Small intestine (tissue), 7 donors: ENCODE measurements at regions not wholly inside any gene's neighbourhood (a gene's known extent, or its start where the extent isn't known, plus 50 kb on each side); places are given as distances from the start of the nearest gene placed in this dataset.
"Not testable (repeated sequence)": the region's sequence is repeated elsewhere in the genome, so short reads cannot be mapped to it uniquely, and the experiment has no call there.

Source experiments
- DNase-seq, 2 donors: peaks; one replicate each; pipeline versions ENCODE4 v3.0.0 to v3.0.0-alpha.2; 2013
- FAIRE-seq: peaks from 2 replicates; lab custom pipeline; 2012; peaks lifted over from hg19 to GRCh38; lab: Jason Lieb, UNC
- H3K27ac ChIP-seq, 3 donors: one replicate each; pipeline ENCODE4 v1.5.1; 2013; ENCODE audit warnings: low read length in 2 of 3, mild to moderate bottlenecking in 2 of 3, control low read depth in 1 of 3, inconsistent platforms in 1 of 3, low read depth in 1 of 3, moderate library complexity in 1 of 3
- H3K27me3 ChIP-seq, 3 donors: one replicate each; pipeline ENCODE4 v1.6.1; 2013; ENCODE audit warnings: low read length in 3 of 3, inconsistent platforms in 1 of 3; ENCODE audit not compliant: control insufficient read depth in 3 of 3, insufficient read depth in 3 of 3
- H3K36me3 ChIP-seq, 3 donors: one replicate each; pipeline ENCODE4 v1.6.1; 2013; ENCODE audit warnings: low read length in 3 of 3, inconsistent platforms in 1 of 3, low read depth in 1 of 3, mild to moderate bottlenecking in 1 of 3, moderate library complexity in 1 of 3; ENCODE audit not compliant: control insufficient read depth in 3 of 3, insufficient read depth in 2 of 3
- H3K4me1 ChIP-seq, 3 donors: one replicate each; pipeline ENCODE4 v1.6.1; 2013; ENCODE audit warnings: low read length in 2 of 3, inconsistent platforms in 1 of 3, low read depth in 1 of 3, mild to moderate bottlenecking in 1 of 3, moderate library complexity in 1 of 3; ENCODE audit not compliant: control insufficient read depth in 3 of 3, insufficient read depth in 2 of 3
- H3K4me3 ChIP-seq, 3 donors: one replicate each; pipeline ENCODE4 v1.5.1; 2013; ENCODE audit warnings: low read length in 3 of 3, control low read depth in 1 of 3, inconsistent platforms in 1 of 3, low read depth in 1 of 3, mild to moderate bottlenecking in 1 of 3, moderate library complexity in 1 of 3
- H3K9me3 ChIP-seq, 2 donors: one replicate each; pipeline ENCODE4 v1.6.1; 2013; ENCODE audit warnings: low read depth in 1 of 2, low read length in 1 of 2; ENCODE audit not compliant: control insufficient read depth in 2 of 2, insufficient read depth in 1 of 2
- WGBS, 3 donors: extraction: QIAGEN DNeasy Blood & Tissue Kit; methylation state at CpG; one replicate each; pipeline ENCODE4 v1.1.7; 2013; 5-methylcytosine and 5-hydroxymethylcytosine counted together
- donor health status: healthy with polysubstance abuse.
- donor health status: control.
- donor health status: control.
- donor health status: Bipolar disorder and iron deficiency.
- donor health status: healthy.

DNA sequence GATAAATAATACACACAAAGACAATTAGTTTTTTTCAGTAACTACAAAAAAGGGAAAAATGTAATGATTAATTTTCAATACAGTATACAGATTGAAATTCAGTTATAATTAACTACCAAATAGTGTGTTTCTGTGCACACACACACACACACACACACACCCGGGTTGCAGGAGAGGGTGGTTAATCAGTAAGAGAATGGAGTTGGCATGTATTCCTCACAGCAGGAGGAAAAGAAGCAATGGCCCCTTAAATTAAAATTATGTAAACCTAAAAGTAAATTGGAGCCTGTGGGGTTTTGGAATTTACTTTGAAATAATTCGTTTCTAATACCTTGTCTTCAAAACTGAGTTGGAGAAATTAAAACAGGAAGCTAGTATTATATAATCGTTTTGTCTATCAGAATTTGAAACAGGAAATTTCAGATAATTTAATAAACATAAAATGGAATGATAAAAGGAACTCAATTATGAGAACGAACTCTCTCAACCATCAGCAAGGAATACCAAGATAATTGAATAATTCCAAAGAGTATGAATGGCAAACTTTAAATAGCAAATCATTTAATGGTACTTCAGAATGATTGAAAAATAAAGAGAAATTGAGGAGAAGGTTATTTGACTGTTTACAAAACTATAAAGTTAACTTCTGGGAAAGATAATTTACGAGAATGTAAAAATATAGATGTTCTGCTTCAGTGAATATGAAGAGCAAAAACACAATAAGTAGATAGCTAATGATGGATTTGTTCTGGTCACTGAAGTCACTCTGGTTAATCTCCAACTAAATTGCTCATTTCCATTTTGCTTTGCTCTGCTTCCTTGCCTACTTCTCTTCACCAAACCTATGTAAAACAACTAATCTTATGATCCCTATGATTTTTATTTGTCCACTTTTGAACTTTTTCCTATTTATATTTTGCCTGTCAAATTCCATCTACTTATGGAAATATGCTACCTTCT is 547.9 kb upstream of the ZP4 start:
- H3K9me3 ChIP-seq, result no peaks in the 10 kb centered on the region
- no peaks in the 10 kb centered on the region for H3K4me1 ChIP-seq
- WGBS, 3 donors, result 36 to 49% (median 37%) methylated on average over 5 of the region's 5 CpGs
- H3K27me3 ChIP-seq, result no peaks in the 10 kb centered on the region
- H3K27ac ChIP-seq, result no peak overlapping the region
- DNase-seq (no peak), FAIRE-seq (no peak)
- no peaks in the 10 kb centered on the region for H3K36me3 ChIP-seq
- H3K4me3 ChIP-seq, result no peak overlapping the region

DNA sequence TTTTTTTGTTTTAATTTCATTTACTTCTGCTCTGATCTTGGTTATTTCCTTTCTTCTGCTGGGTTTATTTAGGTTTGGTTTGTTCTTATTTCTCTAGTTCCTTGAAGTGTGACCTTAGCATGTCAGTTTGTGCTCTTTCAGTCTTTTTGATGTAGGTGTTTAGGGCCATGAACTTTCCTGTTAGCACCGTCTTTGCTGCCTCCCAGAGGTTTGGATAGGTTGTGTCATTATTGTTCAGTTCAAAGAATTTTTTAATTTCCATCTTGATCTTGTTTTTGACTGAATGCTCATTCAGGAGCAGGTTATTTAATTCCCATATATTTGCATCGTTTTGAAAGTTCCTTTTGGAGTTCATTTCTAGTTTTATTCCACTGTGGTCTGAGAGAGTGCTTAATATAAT is 539.0 kb upstream of the ZP4 start:
- 33 to 59% (median 47%) methylated on average over 2 of the region's 2 CpGs for WGBS, 3 donors

DNA sequence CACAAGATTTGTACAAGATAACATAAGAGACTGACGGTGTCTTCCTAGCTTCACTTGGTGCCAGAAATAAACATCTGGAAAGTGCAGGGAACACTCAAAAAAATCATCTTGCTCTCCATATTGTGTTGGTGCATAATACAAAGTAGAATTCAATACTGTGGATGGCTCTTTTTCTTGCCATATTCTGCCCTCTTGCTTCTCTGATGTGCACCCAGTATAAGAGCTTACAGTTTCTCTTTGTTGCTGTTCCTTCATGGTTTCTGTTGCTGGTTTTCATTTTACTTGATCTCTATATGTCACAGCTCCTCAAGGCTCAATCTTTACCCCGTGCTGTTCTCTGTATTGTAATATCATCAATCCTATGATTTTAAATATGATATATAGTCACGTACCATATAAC is 528.5 kb upstream of the ZP4 start:
- 61 to 72% (median 61%) methylated on average over 3 of the region's 3 CpGs for WGBS, 3 donors
- Histone ChIP-seq H3K9me3 (no peaks in the 10 kb centered on the region), H3K4me1 (no peaks in the 10 kb centered on the region), H3K4me3 (no peak overlapping the region), H3K27me3 (no peaks in the 10 kb centered on the region), H3K36me3 (no peaks in the 10 kb centered on the region), H3K27ac (no peak overlapping the region)
- no peak for DNase-seq
- no peak for FAIRE-seq

More for the DNA sequence above, 539.0 kb upstream of the ZP4 start:
- not testable (repeated sequence) for H3K9me3 ChIP-seq, H3K27ac ChIP-seq, H3K4me3 ChIP-seq, H3K27me3 ChIP-seq, H3K4me1 ChIP-seq, H3K36me3 ChIP-seq, FAIRE-seq
- DNase-seq, result peak; percentile 6 to 52

DNA sequence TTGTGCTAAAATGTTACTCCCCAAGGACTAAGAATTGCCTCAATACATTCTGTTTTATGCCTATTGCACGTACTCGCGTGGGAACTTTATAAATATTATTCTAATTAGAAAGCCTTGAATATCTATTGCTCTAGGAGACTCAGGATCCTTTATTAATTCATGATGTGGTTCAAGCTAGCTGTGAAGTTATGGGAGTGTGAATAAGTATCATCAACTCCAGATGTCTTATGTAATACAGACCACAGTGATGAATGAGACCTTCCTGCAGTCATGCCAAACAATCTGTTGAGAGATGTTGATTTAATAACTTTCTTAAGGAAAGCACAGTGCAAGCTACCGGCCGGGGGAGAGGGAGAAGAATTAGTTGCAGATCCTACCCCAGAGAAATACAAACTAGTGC is 519.2 kb upstream of the ZP4 start:
- Histone ChIP-seq H3K36me3 (no peaks in the 10 kb centered on the region), H3K27me3 (no peaks in the 10 kb centered on the region), H3K27ac (no peak overlapping the region), H3K4me3 (no peak overlapping the region), H3K4me1 (no peaks in the 10 kb centered on the region), H3K9me3 (no peaks in the 10 kb centered on the region)
- DNase-seq (no peak), FAIRE-seq (no peak)
- 52 to 97% (median 79%) methylated on average over 5 of the region's 5 CpGs for WGBS, 3 donors

DNA sequence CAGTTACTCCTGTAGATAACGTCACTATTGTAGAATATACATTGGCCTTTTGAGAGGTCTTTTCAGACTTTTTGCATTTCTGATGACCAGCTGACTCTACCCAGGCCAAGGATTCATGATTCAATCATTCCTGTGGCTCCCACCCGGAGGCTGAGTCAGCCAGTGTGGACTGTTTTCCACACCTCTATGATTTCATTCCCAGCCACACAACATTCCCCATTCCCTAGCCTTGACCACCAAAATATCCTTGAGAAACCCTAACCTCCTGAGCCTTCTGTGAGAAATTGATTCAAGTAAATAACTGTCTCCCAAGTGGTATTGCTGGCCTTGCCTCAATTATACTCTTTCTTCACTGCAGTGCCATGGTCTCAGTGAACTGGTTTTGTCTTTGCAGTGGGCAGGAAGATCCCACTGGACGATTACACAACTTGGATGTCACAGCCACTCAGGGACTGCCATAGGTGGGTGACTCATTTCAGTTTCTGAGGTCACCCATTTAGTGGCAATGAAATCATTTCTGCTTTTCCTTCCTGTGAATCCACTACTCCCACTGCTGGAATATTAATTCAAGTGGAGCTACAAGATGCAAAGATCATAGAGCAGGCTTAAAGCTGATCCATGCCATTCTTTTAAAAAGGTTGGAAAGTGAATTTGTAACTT is 518.6 kb upstream of the ZP4 start:
- Histone ChIP-seq H3K27me3 (no peaks in the 10 kb centered on the region), H3K36me3 (no peaks in the 10 kb centered on the region), H3K27ac (no peak overlapping the region), H3K4me1 (no peaks in the 10 kb centered on the region), H3K9me3 (no peaks in the 10 kb centered on the region), H3K4me3 (no peak overlapping the region)
- FAIRE-seq (no peak), DNase-seq (no peak)
- WGBS, 3 donors, result 63 to 70% (median 65%) methylated on average over 3 of the region's 3 CpGs

DNA sequence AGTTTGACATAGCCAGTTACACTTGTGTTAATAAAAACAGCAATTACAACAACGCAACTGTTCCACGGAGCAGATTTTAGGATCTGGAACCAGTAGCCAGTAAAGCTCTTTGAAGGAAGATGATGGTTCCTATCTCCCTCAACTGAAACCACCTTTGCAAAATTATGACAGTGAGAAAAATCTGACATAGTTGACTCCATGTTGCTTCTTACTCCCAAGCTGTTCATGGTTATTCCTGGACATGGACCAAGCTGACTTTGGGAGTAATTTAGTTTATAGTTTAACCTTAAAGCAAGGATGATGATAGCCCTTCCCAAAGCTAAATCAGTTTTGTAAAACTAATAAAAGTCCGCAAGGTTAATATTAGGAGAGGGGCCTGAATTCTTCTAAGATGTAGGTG is 518.0 kb upstream of the ZP4 start:
- DNase-seq (no peak), FAIRE-seq (no peak)
- 90 to 93% (median 90%) methylated on average over 3 of the region's 3 CpGs for WGBS, 3 donors

DNA sequence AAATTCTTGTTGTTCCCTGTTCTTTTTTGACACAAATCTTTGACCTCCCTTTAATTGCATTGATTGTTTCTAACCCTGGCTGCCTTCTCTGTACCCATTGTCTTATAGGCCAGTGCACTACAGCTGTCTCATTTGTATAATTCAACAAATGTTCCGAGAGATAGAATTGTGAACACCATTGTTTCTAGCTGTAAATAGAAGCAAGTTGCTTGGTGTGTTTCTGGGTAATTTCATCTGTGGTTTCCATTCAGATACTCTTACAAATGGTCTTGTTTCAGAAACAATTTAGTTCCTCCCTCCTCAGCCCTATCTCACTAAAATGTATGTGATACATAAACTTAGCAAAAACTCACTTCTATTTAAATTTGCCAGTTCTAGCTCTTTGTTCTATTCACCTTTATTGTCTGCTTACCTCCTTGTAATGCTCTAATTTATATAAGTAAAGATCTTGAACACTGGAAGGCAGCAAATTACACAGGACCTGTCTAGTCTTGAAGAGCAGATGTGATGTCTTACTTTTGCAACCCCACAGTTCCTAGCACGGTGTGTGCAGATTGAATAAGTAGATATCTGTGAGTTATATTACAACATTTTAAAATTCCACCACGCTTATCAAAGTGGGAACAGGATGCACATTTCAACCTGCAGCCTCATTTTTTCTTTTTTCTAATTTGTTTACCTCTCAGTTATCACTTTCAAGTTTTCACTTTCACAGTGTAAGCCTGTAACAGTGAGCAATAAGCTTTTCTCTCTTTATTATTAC is 515.6 kb upstream of the ZP4 start:
- H3K27ac ChIP-seq, result no peak overlapping the region
- no peaks in the 10 kb centered on the region for H3K27me3 ChIP-seq
- no peak for DNase-seq
- WGBS, 3 donors, result 57 to 63% (median 57%) methylated on average over 3 of the region's 3 CpGs
- H3K36me3 ChIP-seq, result no peaks in the 10 kb centered on the region
- no peaks in the 10 kb centered on the region for H3K4me1 ChIP-seq
- FAIRE-seq, result no peak
- H3K9me3 ChIP-seq, result no peaks in the 10 kb centered on the region
- H3K4me3 ChIP-seq, result no peak overlapping the region

More for the DNA sequence above, 518.0 kb upstream of the ZP4 start:
- H3K27ac ChIP-seq, result no peak overlapping the region
- no peaks in the 10 kb centered on the region for H3K4me1 ChIP-seq
- no peaks in the 10 kb centered on the region for H3K9me3 ChIP-seq
- H3K27me3 ChIP-seq, result no peaks in the 10 kb centered on the region
- H3K36me3 ChIP-seq, result no peaks in the 10 kb centered on the region
- no peak overlapping the region for H3K4me3 ChIP-seq

DNA sequence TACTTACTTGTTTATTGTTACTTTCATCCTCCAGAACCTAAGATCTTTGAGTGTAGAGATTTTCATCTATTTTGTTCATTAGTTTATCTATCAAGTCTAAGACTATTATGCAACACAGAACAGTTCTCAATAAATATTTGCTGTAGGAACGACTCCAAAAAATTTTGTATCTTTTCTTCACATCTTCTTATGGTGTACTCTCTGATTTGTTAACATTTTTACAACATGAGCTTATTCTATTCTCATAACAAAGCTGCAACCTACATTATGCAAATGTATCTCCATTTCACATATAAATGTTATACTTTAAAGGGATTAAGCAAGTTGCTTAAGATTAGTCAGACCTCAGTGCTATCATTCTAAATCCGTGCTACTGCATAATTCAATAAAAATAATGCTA is 514.2 kb upstream of the ZP4 start:
- 57 to 69% (median 59%) methylated on average over 2 of the region's 2 CpGs for WGBS, 3 donors
- DNase-seq (no peak), FAIRE-seq (no peak)
- Histone ChIP-seq H3K9me3 (no peaks in the 10 kb centered on the region), H3K36me3 (no peaks in the 10 kb centered on the region), H3K4me1 (no peaks in the 10 kb centered on the region), H3K4me3 (no peak overlapping the region), H3K27ac (no peak overlapping the region), H3K27me3 (no peaks in the 10 kb centered on the region)
